ENCODE measurements at regions not wholly inside any gene's neighbourhood (a gene's known extent, or its start where the extent isn't known, plus 50 kb on each side); places are given as distances from the start of the nearest gene placed in this dataset.

DNA sequence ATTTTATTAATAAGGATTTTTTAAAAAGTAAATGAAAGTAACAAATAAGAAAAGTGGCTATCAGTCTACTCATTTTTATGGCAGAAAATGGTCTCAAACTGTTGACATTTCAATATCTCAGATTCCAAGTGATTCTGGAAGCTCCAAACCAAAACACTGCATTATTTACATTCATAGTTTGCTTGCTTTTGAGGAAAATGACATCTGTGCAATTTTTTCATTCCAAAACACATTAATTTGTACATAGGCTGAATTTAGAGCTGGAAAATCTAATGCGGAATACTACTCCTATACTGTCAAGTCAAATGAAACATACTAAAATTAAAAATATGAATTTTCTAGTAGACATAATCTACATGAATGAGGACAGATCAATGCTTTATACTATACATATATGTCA is 1047.6 kb downstream of the CDH9 start:
- no peaks in the 10 kb centered on the region for H4K20me1 ChIP-seq (ENCODE audit: control insufficient read depth, extremely low read depth, insufficient read depth, low read length)
- no peaks in the 10 kb centered on the region for H3K79me2 ChIP-seq (ENCODE audit: control insufficient read depth, insufficient read depth, low read length)
- no peak overlapping the region for H3K4me3 ChIP-seq (replicated peaks in 1 of 4; ENCODE audit: control extremely low read depth in 1 of 4, insufficient read depth in 1 of 4, low read depth in 3 of 4, low read length in 4 of 4)
- no peaks in the 10 kb centered on the region for H3K36me3 ChIP-seq (ENCODE audit: control insufficient read depth, insufficient read depth, low read length)
- no peak for DNase-seq (ENCODE audit: low read depth in 2 of 2)
- no peak overlapping the region for H3K4me2 ChIP-seq (ENCODE audit: extremely low read depth, insufficient read depth, low read length)
- no peak overlapping the region for H2AFZ ChIP-seq (ENCODE audit: low read length)
- H3K27me3 ChIP-seq (ENCODE audit: control insufficient read depth, insufficient read depth, low read length), result no peaks in the 10 kb centered on the region
- TF ChIP-seq, protein P1, sequence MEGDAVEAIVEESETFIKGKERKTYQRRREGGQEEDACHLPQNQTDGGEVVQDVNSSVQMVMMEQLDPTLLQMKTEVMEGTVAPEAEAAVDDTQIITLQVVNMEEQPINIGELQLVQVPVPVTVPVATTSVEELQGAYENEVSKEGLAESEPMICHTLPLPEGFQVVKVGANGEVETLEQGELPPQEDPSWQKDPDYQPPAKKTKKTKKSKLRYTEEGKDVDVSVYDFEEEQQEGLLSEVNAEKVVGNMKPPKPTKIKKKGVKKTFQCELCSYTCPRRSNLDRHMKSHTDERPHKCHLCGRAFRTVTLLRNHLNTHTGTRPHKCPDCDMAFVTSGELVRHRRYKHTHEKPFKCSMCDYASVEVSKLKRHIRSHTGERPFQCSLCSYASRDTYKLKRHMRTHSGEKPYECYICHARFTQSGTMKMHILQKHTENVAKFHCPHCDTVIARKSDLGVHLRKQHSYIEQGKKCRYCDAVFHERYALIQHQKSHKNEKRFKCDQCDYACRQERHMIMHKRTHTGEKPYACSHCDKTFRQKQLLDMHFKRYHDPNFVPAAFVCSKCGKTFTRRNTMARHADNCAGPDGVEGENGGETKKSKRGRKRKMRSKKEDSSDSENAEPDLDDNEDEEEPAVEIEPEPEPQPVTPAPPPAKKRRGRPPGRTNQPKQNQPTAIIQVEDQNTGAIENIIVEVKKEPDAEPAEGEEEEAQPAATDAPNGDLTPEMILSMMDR (conservative IDR thresholded peaks at IDR 0.05 in 1 of 2, IDR thresholded peaks at IDR 0.05 in 1 of 2; ENCODE audit: low read depth in 1 of 2, low read length in 2 of 2), result no peak
- TF ChIP-seq EZH2 (IDR thresholded peaks at IDR 0.05; ENCODE audit: low read length, missing control alignments), result no peak
- no peaks in the 10 kb centered on the region for H3K9me3 ChIP-seq (ENCODE audit: control insufficient read depth, insufficient read depth, low read depth, low read length)
- no peak overlapping the region for H3K9ac ChIP-seq (ENCODE audit: insufficient read depth, low read length)
- no peaks in the 10 kb centered on the region for H3K4me1 ChIP-seq (ENCODE audit: control insufficient read depth, extremely low read depth, insufficient read depth, low read length)
- H3K27ac ChIP-seq (ENCODE audit: insufficient read depth, low read length), result no peak overlapping the region

- H3K27ac ChIP-seq (ENCODE audit: insufficient read depth, low read length), result no peak overlapping the region
- H3K4me3 ChIP-seq (replicated peaks in 1 of 4; ENCODE audit: control extremely low read depth in 1 of 4, insufficient read depth in 1 of 4, low read depth in 3 of 4, low read length in 4 of 4), result no peak overlapping the region
- no peaks in the 10 kb centered on the region for H3K36me3 ChIP-seq (ENCODE audit: control insufficient read depth, insufficient read depth, low read length)
- no peaks in the 10 kb centered on the region for H3K9me3 ChIP-seq (ENCODE audit: control insufficient read depth, insufficient read depth, low read depth, low read length)
- no peak overlapping the region for H3K9ac ChIP-seq (ENCODE audit: insufficient read depth, low read length)
- H3K4me2 ChIP-seq (ENCODE audit: extremely low read depth, insufficient read depth, low read length), result no peak overlapping the region
- H3K4me1 ChIP-seq (ENCODE audit: control insufficient read depth, extremely low read depth, insufficient read depth, low read length), result no peaks in the 10 kb centered on the region
- H2AFZ ChIP-seq (ENCODE audit: low read length), result no peak overlapping the region
- TF ChIP-seq, protein P1 (conservative IDR thresholded peaks at IDR 0.05 in 1 of 2, IDR thresholded peaks at IDR 0.05 in 1 of 2; ENCODE audit: low read depth in 1 of 2, low read length in 2 of 2), result no peak
- no peak for TF ChIP-seq EZH2 (IDR thresholded peaks at IDR 0.05; ENCODE audit: low read length, missing control alignments)
- H4K20me1 ChIP-seq (ENCODE audit: control insufficient read depth, extremely low read depth, insufficient read depth, low read length), result no peaks in the 10 kb centered on the region
- no peaks in the 10 kb centered on the region for H3K79me2 ChIP-seq (ENCODE audit: control insufficient read depth, insufficient read depth, low read length)
- no peak for DNase-seq (ENCODE audit: low read depth in 2 of 2)
- no peaks in the 10 kb centered on the region for H3K27me3 ChIP-seq (ENCODE audit: control insufficient read depth, insufficient read depth, low read length)
Measured at GRCh38 chr5:25979086-25979485, 1059.3 kb downstream of the CDH9 start.

- Histone ChIP-seq H3K79me2 (ENCODE audit: control insufficient read depth, insufficient read depth, low read length) (no peaks in the 10 kb centered on the region), H3K27me3 (ENCODE audit: control insufficient read depth, insufficient read depth, low read length) (no peaks in the 10 kb centered on the region), H3K36me3 (ENCODE audit: control insufficient read depth, insufficient read depth, low read length) (no peaks in the 10 kb centered on the region), H3K9ac (ENCODE audit: insufficient read depth, low read length) (no peak overlapping the region), H3K4me1 (ENCODE audit: control insufficient read depth, extremely low read depth, insufficient read depth, low read length) (no peaks in the 10 kb centered on the region), H3K9me3 (ENCODE audit: control insufficient read depth, insufficient read depth, low read depth, low read length) (no peaks in the 10 kb centered on the region), H3K27ac (ENCODE audit: insufficient read depth, low read length) (no peak overlapping the region), H3K4me2 (ENCODE audit: extremely low read depth, insufficient read depth, low read length) (no peak overlapping the region), H2AFZ (ENCODE audit: low read length) (no peak overlapping the region), H4K20me1 (ENCODE audit: control insufficient read depth, extremely low read depth, insufficient read depth, low read length) (no peaks in the 10 kb centered on the region), H3K4me3 (replicated peaks in 1 of 4; ENCODE audit: control extremely low read depth in 1 of 4, insufficient read depth in 1 of 4, low read depth in 3 of 4, low read length in 4 of 4) (no peak overlapping the region)
- DNase-seq (ENCODE audit: low read depth in 2 of 2), result no peak
- TF ChIP-seq EZH2 (IDR thresholded peaks at IDR 0.05; ENCODE audit: low read length, missing control alignments), result no peak
- TF ChIP-seq, protein P1 (conservative IDR thresholded peaks at IDR 0.05 in 1 of 2, IDR thresholded peaks at IDR 0.05 in 1 of 2; ENCODE audit: low read depth in 1 of 2, low read length in 2 of 2), result no peak
Measured at GRCh38 chr5:25975885-25976284, 1062.5 kb downstream of the CDH9 start.
